ENCODE measurements at regions not wholly inside any gene's neighbourhood (a gene's known extent, or its start where the extent isn't known, plus 50 kb on each side); places are given as distances from the start of the nearest gene placed in this dataset.

DNA sequence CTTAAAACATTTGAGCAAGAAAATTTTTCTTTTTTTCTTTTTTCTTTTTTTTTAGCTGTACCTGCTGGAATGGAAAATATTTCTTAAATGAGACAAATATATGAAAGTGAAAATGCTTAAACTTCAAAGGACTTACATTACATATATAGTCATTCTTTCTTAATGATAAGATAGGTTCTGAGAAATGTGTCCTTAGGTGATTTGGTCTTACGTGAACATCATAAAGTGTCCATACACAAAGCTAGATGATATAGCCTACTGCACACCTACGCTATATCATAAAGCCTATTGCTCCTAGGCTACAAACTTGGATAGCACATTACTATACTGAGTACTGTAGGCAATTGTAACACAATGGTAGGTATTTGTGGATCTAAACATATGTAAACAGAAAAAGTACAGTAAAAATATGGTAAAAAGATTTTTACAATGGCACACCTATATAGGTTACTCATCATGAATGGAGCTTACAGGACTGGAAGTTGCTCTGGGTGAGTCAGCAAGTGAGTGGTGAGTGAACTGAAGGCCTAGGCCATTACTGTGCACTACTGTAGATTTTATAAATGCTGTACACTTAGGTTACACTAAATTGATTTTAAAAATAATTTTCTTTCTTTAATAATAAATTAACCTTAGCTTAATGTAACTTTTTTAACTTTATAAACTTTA lies 54.6 kb downstream of the RPP21 start:
- Mint-ChIP-seq H3K9me3 (peaks cover 0 to 3% (median 0%) of the 10 kb centered on the region in 7 donors), H3K27ac (no peak overlapping the region), H3K4me1 (peaks cover 4% of the 10 kb centered on the region), H3K4me3 (no peak overlapping the region), H3K36me3 (no peaks in the 10 kb centered on the region), H3K27me3 (ENCODE audit: low read depth in 3 of 3) (peaks cover 38 to 63% (median 40%) of the 10 kb centered on the region in 3 donors)
- WGBS (ENCODE audit: insufficient coverage): no CpG with 5 or more reads among the region's 2 CpGs
- Histone ChIP-seq H3K27me3 (ENCODE audit: control insufficient read depth in 2 of 2, insufficient read depth in 2 of 2, low read length in 2 of 2) (peaks cover 41 to 53% of the 10 kb centered on the region in 2 donors), H3K4me1 (ENCODE audit: control insufficient read depth in 1 of 2, insufficient read depth in 2 of 2, low read length in 2 of 2) (no peaks in the 10 kb centered on the region), H3K9me3 (replicated peaks in 1 of 2; ENCODE audit: control insufficient read depth in 1 of 2, insufficient read depth in 1 of 2, low read length in 2 of 2) (no peaks in the 10 kb centered on the region), H3K9ac (ENCODE audit: insufficient read depth, low read length, poor library complexity, severe bottlenecking) (no peak overlapping the region), H3K27ac (ENCODE audit: low read depth in 1 of 2, low read length in 2 of 2) (no peak overlapping the region), H3K36me3 (replicated peaks in 1 of 2; ENCODE audit: control insufficient read depth in 1 of 2, insufficient read depth in 2 of 2, low read length in 2 of 2) (no peaks in the 10 kb centered on the region), H2AFZ (ENCODE audit: insufficient read depth, low read depth, low read length, poor library complexity, severe bottlenecking) (no peak overlapping the region), H3K4me2 (replicated peaks; ENCODE audit: extremely low read depth, low read length, poor library complexity, severe bottlenecking) (no peak overlapping the region), H4K20me1 (ENCODE audit: insufficient read depth, low read length) (no peaks in the 10 kb centered on the region), H3K4me3 (replicated peaks in 1 of 3; ENCODE audit: low read depth in 2 of 3, low read length in 3 of 3) (no peak overlapping the region), H3K79me2 (ENCODE audit: insufficient read depth, low read length) (no peaks in the 10 kb centered on the region)
- TF ChIP-seq, protein P1, sequence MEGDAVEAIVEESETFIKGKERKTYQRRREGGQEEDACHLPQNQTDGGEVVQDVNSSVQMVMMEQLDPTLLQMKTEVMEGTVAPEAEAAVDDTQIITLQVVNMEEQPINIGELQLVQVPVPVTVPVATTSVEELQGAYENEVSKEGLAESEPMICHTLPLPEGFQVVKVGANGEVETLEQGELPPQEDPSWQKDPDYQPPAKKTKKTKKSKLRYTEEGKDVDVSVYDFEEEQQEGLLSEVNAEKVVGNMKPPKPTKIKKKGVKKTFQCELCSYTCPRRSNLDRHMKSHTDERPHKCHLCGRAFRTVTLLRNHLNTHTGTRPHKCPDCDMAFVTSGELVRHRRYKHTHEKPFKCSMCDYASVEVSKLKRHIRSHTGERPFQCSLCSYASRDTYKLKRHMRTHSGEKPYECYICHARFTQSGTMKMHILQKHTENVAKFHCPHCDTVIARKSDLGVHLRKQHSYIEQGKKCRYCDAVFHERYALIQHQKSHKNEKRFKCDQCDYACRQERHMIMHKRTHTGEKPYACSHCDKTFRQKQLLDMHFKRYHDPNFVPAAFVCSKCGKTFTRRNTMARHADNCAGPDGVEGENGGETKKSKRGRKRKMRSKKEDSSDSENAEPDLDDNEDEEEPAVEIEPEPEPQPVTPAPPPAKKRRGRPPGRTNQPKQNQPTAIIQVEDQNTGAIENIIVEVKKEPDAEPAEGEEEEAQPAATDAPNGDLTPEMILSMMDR (IDR thresholded peaks at IDR 0.05): no peak
- intact Hi-C loops (cut with micrococcal nuclease): loop anchor here (5.0 to 10.0 kb wide), 3 partner anchors 42 to 297 kb away; partner anchors contain the start of gene TRIM26 (in 1 of the 2)
- DNase-seq: no peak

DNA sequence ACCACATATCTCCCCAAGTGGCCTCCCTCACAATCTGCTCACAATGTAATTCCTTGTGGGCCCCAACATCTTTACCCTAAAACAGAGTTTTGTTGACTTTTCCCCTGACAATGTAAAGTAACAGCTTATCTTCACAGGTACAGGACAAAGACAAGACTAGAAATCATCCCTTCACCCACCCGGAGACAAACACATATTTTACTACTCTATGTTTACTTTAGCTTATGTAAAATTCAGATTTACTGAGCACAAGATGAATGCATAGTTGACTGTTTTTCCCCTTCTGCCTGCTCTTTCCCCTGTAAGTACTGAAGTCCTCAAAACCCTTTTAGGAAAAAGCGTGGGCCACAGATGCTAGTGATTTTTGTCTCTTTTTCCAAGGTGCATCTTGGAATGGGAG lies 61.0 kb downstream of the RPP21 start:
- H2AFZ ChIP-seq (ENCODE audit: insufficient read depth, low read depth, low read length, poor library complexity, severe bottlenecking): no peak overlapping the region
- no peaks in the 10 kb centered on the region for H3K79me2 ChIP-seq (ENCODE audit: insufficient read depth, low read length)
- H3K4me2 ChIP-seq (replicated peaks; ENCODE audit: extremely low read depth, low read length, poor library complexity, severe bottlenecking): no peak overlapping the region
- no peaks in the 10 kb centered on the region for H4K20me1 ChIP-seq (ENCODE audit: insufficient read depth, low read length)
- H3K4me1 Mint-ChIP-seq: no peaks in the 10 kb centered on the region
- intact Hi-C loops (cut with micrococcal nuclease): no loop called here
- no peaks in the 10 kb centered on the region for H3K36me3 Mint-ChIP-seq
- H3K9me3 ChIP-seq (replicated peaks in 1 of 2; ENCODE audit: control insufficient read depth in 1 of 2, insufficient read depth in 1 of 2, low read length in 2 of 2): peaks cover 9 to 19% of the 10 kb centered on the region in 2 donors
- H3K4me3 Mint-ChIP-seq: no peak overlapping the region
- no peak overlapping the region for H3K9ac ChIP-seq (ENCODE audit: insufficient read depth, low read length, poor library complexity, severe bottlenecking)
- peaks cover 7 to 25% (median 16%) of the 10 kb centered on the region in 7 donors for H3K9me3 Mint-ChIP-seq
- no peak overlapping the region for H3K27ac Mint-ChIP-seq
- no peaks in the 10 kb centered on the region for H3K4me1 ChIP-seq (ENCODE audit: control insufficient read depth in 1 of 2, insufficient read depth in 2 of 2, low read length in 2 of 2)
- TF ChIP-seq, protein P1 (IDR thresholded peaks at IDR 0.05): no peak
- DNase-seq: no peak
- H3K4me3 ChIP-seq (replicated peaks in 1 of 3; ENCODE audit: low read depth in 2 of 3, low read length in 3 of 3): no peak overlapping the region
- 100% methylated on average over 1 of the region's 2 CpGs for whole genome bisulfite sequencing (ENCODE audit: insufficient coverage)
- H3K27ac ChIP-seq (ENCODE audit: low read depth in 1 of 2, low read length in 2 of 2): no peak overlapping the region
- no peaks in the 10 kb centered on the region for H3K36me3 ChIP-seq (replicated peaks in 1 of 2; ENCODE audit: control insufficient read depth in 1 of 2, insufficient read depth in 2 of 2, low read length in 2 of 2)
- H3K27me3 ChIP-seq (ENCODE audit: control insufficient read depth in 2 of 2, insufficient read depth in 2 of 2, low read length in 2 of 2): peaks cover 39 to 51% of the 10 kb centered on the region in 2 donors
- H3K27me3 Mint-ChIP-seq (ENCODE audit: low read depth in 3 of 3): peaks cover 26 to 77% (median 33%) of the 10 kb centered on the region in 3 donors
